Activated B cell treated with CpG ODN at 0.5 μM for 24 hours (primary cell): ENCODE measurements at regions not wholly inside any gene's neighbourhood (a gene's known extent, or its start where the extent isn't known, plus 50 kb on each side); places are given as distances from the start of the nearest gene placed in this dataset.
A peak's percentile ranks its signal among the peaks of the same experiment; 100 is the strongest.
"Not testable (repeated sequence)": the region's sequence is repeated elsewhere in the genome, so short reads cannot be mapped to it uniquely, and the experiment has no call there.

Experiments used
- ATAC-seq: fragments of 200-7000 bp; cut with Tn5 transposase; one replicate; pipeline ENCODE4 v1.10.0; 2021; ENCODE audit warnings: low read depth, mild to moderate bottlenecking, moderate library complexity
- CTCF ChIA-PET: fragments of 350-600 bp; sonication (Branson Sonifier 250); formaldehyde crosslinking; loops from one replicate; lab custom pipeline; 2021; ENCODE audit warnings: antibody characterized with exemption; lab: Charles Lee
- POLR2A ChIA-PET: fragments of 350-600 bp; sonication (Branson Sonifier 250); formaldehyde crosslinking; loops from one replicate; lab custom pipeline; 2021; ENCODE audit warnings: antibody characterized with exemption; lab: Charles Lee
- DNase-seq: peaks from one replicate; pipeline ENCODE4 v3.0.0; 2022
- H3K27ac Mint-ChIP-seq: one replicate; pipeline ENCODE4 v1.8.0; 2020; ENCODE audit warnings: mixed read lengths
- H3K27me3 Mint-ChIP-seq: one replicate; pipeline ENCODE4 v1.8.0; 2021; ENCODE audit warnings: mixed read lengths
- H3K36me3 Mint-ChIP-seq: one replicate; pipeline ENCODE4 v1.8.0; 2021; ENCODE audit warnings: low read depth, mixed read lengths
- H3K4me1 Mint-ChIP-seq: one replicate; pipeline ENCODE4 v1.8.0; 2021; ENCODE audit warnings: mixed read lengths
- H3K4me3 Mint-ChIP-seq: one replicate; pipeline ENCODE4 v1.8.0; 2020; ENCODE audit warnings: mild to moderate bottlenecking, mixed read lengths
- H3K9me3 Mint-ChIP-seq: one replicate; pipeline ENCODE4 v1.8.0; 2020; ENCODE audit warnings: mixed read lengths
- CTCF ChIP-seq: fragments of 200-600 bp; IDR thresholded peaks from one replicate; pipeline ENCODE4 v1.8.0; 2022; ENCODE audit warnings: antibody characterized with exemption, mild to moderate bottlenecking
- intact Hi-C: fragments of 100-400 bp; cut with micrococcal nuclease; formaldehyde crosslinking; loops from one replicate; pipeline ENCODE4 v1.15.1; 2024

- peaks cover 19% of the 10 kb centered on the region for H3K4me1 Mint-ChIP-seq
- DNase-seq (no peak), ATAC-seq (peak; percentile 73)
- no peaks in the 10 kb centered on the region for H3K27me3 Mint-ChIP-seq
- H3K4me3 Mint-ChIP-seq: peak overlapping the region; percentile 36
- no peak for TF ChIP-seq CTCF
- H3K27ac Mint-ChIP-seq: peak overlapping the region; percentile 77
- ChIA-PET CTCF (no interaction called here), POLR2A (interaction anchor here (0.6 kb wide), 1 partner anchor 206 kb away, joined by 3 read pairs; no protein-coding TSS in a partner anchor)
- intact Hi-C loops: loop anchor here (2.0 kb wide), 1 partner anchor 47 kb away; no protein-coding TSS in a partner anchor
- H3K36me3 Mint-ChIP-seq: no peaks in the 10 kb centered on the region
- no peaks in the 10 kb centered on the region for H3K9me3 Mint-ChIP-seq
Observed at GRCh38 chr3:87949879-87950208, 109.0 kb downstream of the CGGBP1 start.

GRCh38 chr3:87949189-87949878, 109.5 kb downstream of the CGGBP1 start:
- intact Hi-C loops: no loop called here
- ChIA-PET CTCF (no interaction called here), POLR2A (interaction anchor here (0.6 kb wide), 1 partner anchor 207 kb away, joined by 3 read pairs; no protein-coding TSS in a partner anchor)
- peaks cover 19% of the 10 kb centered on the region for H3K4me1 Mint-ChIP-seq
- peak overlapping the region; percentile 77 for H3K27ac Mint-ChIP-seq
- H3K36me3 Mint-ChIP-seq: no peaks in the 10 kb centered on the region
- H3K4me3 Mint-ChIP-seq: peak overlapping the region; percentile 36
- H3K9me3 Mint-ChIP-seq: no peaks in the 10 kb centered on the region
- ATAC-seq (peak; percentile 79), DNase-seq (no peak)
- TF ChIP-seq CTCF: no peak
- H3K27me3 Mint-ChIP-seq: no peaks in the 10 kb centered on the region

GRCh38 chr3:87946007-87946406, 112.8 kb downstream of the CGGBP1 start:
- H3K4me1 Mint-ChIP-seq: peaks cover 19% of the 10 kb centered on the region
- H3K4me3 Mint-ChIP-seq, POLR2A ChIA-PET, H3K36me3 Mint-ChIP-seq, DNase-seq, CTCF ChIA-PET, H3K9me3 Mint-ChIP-seq, H3K27me3 Mint-ChIP-seq, ATAC-seq, H3K27ac Mint-ChIP-seq, intact Hi-C loops: not testable (repeated sequence)

- DNase-seq, ATAC-seq, intact Hi-C loops, CTCF ChIA-PET, H3K4me3 Mint-ChIP-seq, H3K4me1 Mint-ChIP-seq, H3K27ac Mint-ChIP-seq, H3K9me3 Mint-ChIP-seq, POLR2A ChIA-PET, H3K27me3 Mint-ChIP-seq, H3K36me3 Mint-ChIP-seq: not testable (repeated sequence)
Observed at GRCh38 chr3:87942256-87942655, 116.5 kb downstream of the CGGBP1 start.

GRCh38 chr3:87924485-87924884, 134.3 kb downstream of the CGGBP1 start:
- POLR2A ChIA-PET: no interaction called here
- TF ChIP-seq CTCF: no peak
- Mint-ChIP-seq H3K27me3 (no peaks in the 10 kb centered on the region), H3K36me3 (no peaks in the 10 kb centered on the region), H3K4me1 (no peaks in the 10 kb centered on the region), H3K27ac (no peak overlapping the region), H3K4me3 (no peak overlapping the region), H3K9me3 (peaks cover 22% of the 10 kb centered on the region)
- intact Hi-C loops: no loop called here
- CTCF ChIA-PET: no interaction called here
- ATAC-seq (no peak), DNase-seq (no peak)

GRCh38 chr3:87920549-87920948, 138.3 kb downstream of the CGGBP1 start:
- Mint-ChIP-seq H3K4me3 (no peak overlapping the region), H3K36me3 (no peaks in the 10 kb centered on the region), H3K27me3 (no peaks in the 10 kb centered on the region), H3K9me3 (peaks cover 28% of the 10 kb centered on the region), H3K4me1 (no peaks in the 10 kb centered on the region), H3K27ac (no peak overlapping the region)
- no peak for ATAC-seq
- no peak for TF ChIP-seq CTCF
- ChIA-PET CTCF (no interaction called here), POLR2A (no interaction called here)
- no peak for DNase-seq
- intact Hi-C loops: no loop called here
